MM.1S (cell line): ENCODE measurements at regions not wholly inside any gene's neighbourhood (a gene's known extent, or its start where the extent isn't known, plus 50 kb on each side); places are given as distances from the start of the nearest gene placed in this dataset.
A peak's percentile ranks its signal among the peaks of the same experiment; 100 is the strongest.
"Not testable (repeated sequence)": the region's sequence is repeated elsewhere in the genome, so short reads cannot be mapped to it uniquely, and the experiment has no call there.

Source experiments
- DNase-seq: peaks from one replicate; pipeline ENCODE4 v3.0.0-alpha.2; 2015
- H2AFZ ChIP-seq: fragments of 300-600 bp; sonication (generic); 2 replicates; pipeline ENCODE4 v1.6.0; 2016; ENCODE audit warnings: antibody characterized with exemption, low read length
- H3F3A ChIP-seq: fragments of 300-600 bp; sonication (generic); 2 replicates; pipeline ENCODE4 v1.6.1; 2016; ENCODE audit warnings: mild to moderate bottlenecking, antibody characterized with exemption, low read length, moderate library complexity, mixed read lengths; ENCODE audit not compliant: insufficient read depth
- H3K27ac ChIP-seq: fragments of 300-600 bp; sonication (generic); 2 replicates; pipeline ENCODE4 v1.5.1; 2016; ENCODE audit warnings: mild to moderate bottlenecking, low read length
- H3K27me3 ChIP-seq: fragments of 300-600 bp; sonication (generic); replicated peaks from 2 replicates; pipeline ENCODE4 v1.6.0; 2016; ENCODE audit warnings: low read length; ENCODE audit not compliant: insufficient read depth
- H3K36me3 ChIP-seq: fragments of 300-600 bp; sonication (generic); replicated peaks from 2 replicates; pipeline ENCODE4 v1.6.1; 2016; ENCODE audit warnings: mild to moderate bottlenecking, low read length, mixed read lengths; ENCODE audit not compliant: insufficient read depth
- H3K4me1 ChIP-seq: fragments of 300-600 bp; sonication (generic); 2 replicates; pipeline ENCODE4 v1.6.1; 2016; ENCODE audit warnings: low read length, mixed read lengths
- H3K4me2 ChIP-seq: fragments of 300-600 bp; sonication (generic); 2 replicates; pipeline ENCODE4 v1.6.0; 2016; ENCODE audit warnings: low read depth, low read length
- H3K4me3 ChIP-seq: fragments of 300-600 bp; sonication (generic); 2 replicates; pipeline ENCODE4 v1.5.1; 2016; ENCODE audit warnings: low read length, mixed read lengths
- H3K79me2 ChIP-seq: fragments of 300-600 bp; sonication (generic); 2 replicates; pipeline ENCODE4 v1.6.1; 2016; ENCODE audit warnings: mixed run types, low read length, mixed read lengths
- H3K9ac ChIP-seq: fragments of 300-600 bp; sonication (generic); 2 replicates; pipeline ENCODE4 v1.6.1; 2016; ENCODE audit warnings: low read length, mixed read lengths
- H3K9me2 ChIP-seq: fragments of 300-600 bp; sonication (generic); replicated peaks from 2 replicates; pipeline ENCODE4 v1.6.1; 2016; ENCODE audit warnings: mild to moderate bottlenecking, low read length, mixed read lengths; ENCODE audit not compliant: insufficient read depth
- H3K9me3 ChIP-seq: fragments of 300-600 bp; sonication (generic); replicated peaks from 2 replicates; pipeline ENCODE4 v1.6.1; 2016; ENCODE audit warnings: mild to moderate bottlenecking, low read length, mixed read lengths; ENCODE audit not compliant: insufficient read depth
- H4K20me1 ChIP-seq: fragments of 300-600 bp; sonication (generic); 2 replicates; pipeline ENCODE4 v1.6.1; 2016; ENCODE audit warnings: mild to moderate bottlenecking, low read length, moderate library complexity, mixed read lengths; ENCODE audit not compliant: insufficient read depth

GRCh38 chr14:27799066-27800028, 967.2 kb upstream of the FOXG1 start:
- DNase-seq, H2AFZ ChIP-seq, H3K27me3 ChIP-seq, H3K4me1 ChIP-seq, H3K27ac ChIP-seq, H3F3A ChIP-seq, H3K4me2 ChIP-seq, H3K36me3 ChIP-seq, H3K79me2 ChIP-seq, H3K9me3 ChIP-seq, H3K4me3 ChIP-seq, H3K9ac ChIP-seq, H3K9me2 ChIP-seq, H4K20me1 ChIP-seq: not testable (repeated sequence)

- not testable (repeated sequence) for H3K27ac ChIP-seq, H3K27me3 ChIP-seq, H3K9me2 ChIP-seq, H4K20me1 ChIP-seq, H3K36me3 ChIP-seq, H3K9me3 ChIP-seq, H3K4me3 ChIP-seq, H3K9ac ChIP-seq, H3K4me2 ChIP-seq, H3K79me2 ChIP-seq, H2AFZ ChIP-seq, H3K4me1 ChIP-seq, H3F3A ChIP-seq
- peak; percentile 48 for DNase-seq
Observed at GRCh38 chr14:27817746-27818430, 948.7 kb upstream of the FOXG1 start.

GRCh38 chr14:27826149-27826548, 940.4 kb upstream of the FOXG1 start:
- H3K9me2 ChIP-seq, H3K4me1 ChIP-seq, H3K27ac ChIP-seq, H3K4me2 ChIP-seq, H4K20me1 ChIP-seq, H3K9me3 ChIP-seq, H3K79me2 ChIP-seq, H3K4me3 ChIP-seq, H3F3A ChIP-seq, H3K36me3 ChIP-seq, H3K27me3 ChIP-seq, H3K9ac ChIP-seq, H2AFZ ChIP-seq: not testable (repeated sequence)
- DNase-seq: peak; percentile 29

GRCh38 chr14:27831978-27832377, 934.6 kb upstream of the FOXG1 start:
- H2AFZ ChIP-seq, H3K79me2 ChIP-seq, DNase-seq, H3K9me3 ChIP-seq, H3K4me2 ChIP-seq, H3K4me3 ChIP-seq, H3K36me3 ChIP-seq, H3F3A ChIP-seq, H4K20me1 ChIP-seq, H3K9me2 ChIP-seq, H3K4me1 ChIP-seq, H3K9ac ChIP-seq, H3K27ac ChIP-seq, H3K27me3 ChIP-seq: not testable (repeated sequence)

- not testable (repeated sequence) for H3K27ac ChIP-seq, H3K36me3 ChIP-seq, DNase-seq, H2AFZ ChIP-seq, H3K9ac ChIP-seq, H3K9me3 ChIP-seq, H3K4me3 ChIP-seq, H3K9me2 ChIP-seq, H3K27me3 ChIP-seq, H3K4me1 ChIP-seq, H3F3A ChIP-seq, H4K20me1 ChIP-seq, H3K4me2 ChIP-seq, H3K79me2 ChIP-seq
Observed at GRCh38 chr14:27833001-27833400, 933.6 kb upstream of the FOXG1 start.
